ENCODE measurements at regions not wholly inside any gene's neighbourhood (a gene's known extent, or its start where the extent isn't known, plus 50 kb on each side); places are given as distances from the start of the nearest gene placed in this dataset.
"Not testable (repeated sequence)": the region's sequence is repeated elsewhere in the genome, so short reads cannot be mapped to it uniquely, and the experiment has no call there.

DNA sequence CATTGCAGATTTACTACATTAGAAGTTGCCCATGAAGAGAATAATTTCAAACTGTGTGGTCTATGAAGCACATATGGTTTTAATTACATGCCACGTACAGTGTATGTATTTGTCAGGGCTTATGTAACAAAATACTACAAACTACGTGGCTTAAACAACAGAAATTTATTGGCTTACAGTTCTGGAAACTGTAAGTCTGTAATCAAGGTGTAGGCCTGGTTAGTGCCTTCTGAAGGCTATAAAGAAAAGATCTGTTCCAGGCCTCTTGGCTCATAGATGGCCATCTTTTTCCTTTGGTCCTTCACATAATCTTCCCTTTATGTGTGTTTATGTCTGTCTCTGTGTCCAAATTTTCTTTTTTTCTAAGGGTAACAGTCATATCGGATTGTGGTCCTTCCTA lies 1160.2 kb downstream of the FAM133A start:
- no peak overlapping the region for H3K27ac Mint-ChIP-seq
- H3K36me3 Mint-ChIP-seq: no peaks in the 10 kb centered on the region
- ATAC-seq (no peak), DNase-seq (ENCODE audit: low spot score in 2 of 2) (no peak)
- peaks cover 0 to under 1% of the 10 kb centered on the region in 2 donors for H3K9me3 Mint-ChIP-seq

DNA sequence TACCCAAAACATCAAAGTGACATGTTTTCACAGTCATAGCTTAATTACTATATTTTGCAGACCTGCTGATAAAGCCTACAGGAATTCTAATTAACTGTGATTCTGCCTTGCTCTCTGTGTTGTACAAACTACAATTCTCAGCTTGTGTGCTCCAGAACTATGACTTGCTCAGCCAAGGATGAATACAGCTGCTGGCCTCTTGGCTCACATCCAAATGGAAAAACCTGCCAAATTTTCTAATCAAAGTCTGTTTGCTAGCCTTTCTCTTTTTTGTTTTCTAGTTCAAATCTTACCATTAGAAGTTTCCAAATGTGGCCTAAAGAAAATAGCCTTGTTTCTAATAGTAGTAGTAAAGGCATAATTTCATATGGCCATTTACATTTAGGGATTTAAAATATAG lies 1176.8 kb downstream of the FAM133A start:
- Mint-ChIP-seq H3K36me3 (no peaks in the 10 kb centered on the region), H3K27ac (no peak overlapping the region), H3K9me3 (no peaks in the 10 kb centered on the region)
- DNase-seq (ENCODE audit: low spot score in 2 of 2): no peak
- no peak for ATAC-seq

DNA sequence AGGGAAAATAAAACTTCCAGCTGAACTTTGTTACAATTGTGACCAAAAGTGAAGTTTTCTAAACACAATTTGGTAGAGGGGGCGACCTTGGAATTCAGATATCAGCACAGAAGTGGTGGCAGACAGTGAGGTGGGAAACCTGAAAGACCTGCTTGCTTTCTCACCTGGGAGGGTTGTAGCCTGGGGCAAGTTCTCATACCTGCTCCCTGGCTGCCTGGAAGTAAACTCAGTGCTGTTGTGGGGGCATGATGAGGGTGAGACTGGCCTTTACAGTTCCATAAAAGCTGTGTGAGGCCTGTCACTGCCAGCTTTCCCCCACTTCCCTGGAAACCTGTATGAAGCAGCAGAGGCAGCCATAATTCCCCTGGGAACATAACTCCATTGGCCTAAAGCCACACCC lies 1180.2 kb downstream of the FAM133A start:
- DNase-seq (ENCODE audit: low spot score in 2 of 2) (no peak), ATAC-seq (no peak)
- no peaks in the 10 kb centered on the region for H3K36me3 Mint-ChIP-seq
- peaks cover 0 to 6% of the 10 kb centered on the region in 2 donors for H3K9me3 Mint-ChIP-seq
- no peak overlapping the region for H3K27ac Mint-ChIP-seq

DNA sequence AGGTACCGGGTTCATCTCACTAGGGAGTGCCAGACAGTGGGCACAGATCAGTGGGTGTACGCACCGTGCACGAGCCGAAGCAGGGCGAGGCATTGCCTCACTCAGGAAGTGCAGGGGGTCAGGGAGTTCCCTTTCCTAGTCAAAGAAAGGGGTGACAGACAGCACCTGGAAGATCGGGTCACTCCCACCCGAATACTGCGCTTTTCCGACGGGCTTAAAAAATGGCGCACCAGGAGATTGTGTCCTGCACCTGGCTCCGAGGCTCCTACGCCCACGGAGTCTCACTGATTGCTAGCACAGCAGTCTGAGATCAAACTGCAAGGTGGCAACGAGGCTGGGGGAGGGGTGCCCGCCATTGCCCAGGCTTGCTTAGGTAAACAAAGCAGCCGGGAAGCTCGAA lies 1188.5 kb downstream of the FAM133A start:
- not testable (repeated sequence) for DNase-seq (ENCODE audit: low spot score in 2 of 2); ATAC-seq; H3K27ac Mint-ChIP-seq; H3K9me3 Mint-ChIP-seq; H3K36me3 Mint-ChIP-seq

DNA sequence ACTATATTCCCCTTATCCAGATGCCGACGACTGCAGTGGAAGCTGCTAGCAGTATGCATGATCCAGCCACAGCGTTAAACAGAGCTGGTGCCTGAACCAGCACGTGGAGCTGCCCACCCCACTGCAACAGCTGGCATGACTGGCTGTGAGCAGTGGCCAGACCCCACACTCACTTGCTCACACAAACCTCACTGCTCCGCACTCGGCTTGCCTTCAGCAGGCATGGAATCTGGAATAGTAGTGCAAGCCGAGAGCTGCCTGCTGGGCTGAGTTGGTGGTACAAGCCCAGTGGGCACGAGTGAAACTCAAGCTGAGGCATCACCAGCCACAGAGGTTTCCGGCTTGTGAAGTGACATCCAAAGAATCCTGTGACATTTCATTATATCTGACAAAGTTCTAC lies 1197.6 kb downstream of the FAM133A start:
- no peak overlapping the region for H3K27ac Mint-ChIP-seq
- ATAC-seq (no peak), DNase-seq (ENCODE audit: low spot score in 2 of 2) (no peak)
- H3K9me3 Mint-ChIP-seq: no peaks in the 10 kb centered on the region
- no peaks in the 10 kb centered on the region for H3K36me3 Mint-ChIP-seq

DNA sequence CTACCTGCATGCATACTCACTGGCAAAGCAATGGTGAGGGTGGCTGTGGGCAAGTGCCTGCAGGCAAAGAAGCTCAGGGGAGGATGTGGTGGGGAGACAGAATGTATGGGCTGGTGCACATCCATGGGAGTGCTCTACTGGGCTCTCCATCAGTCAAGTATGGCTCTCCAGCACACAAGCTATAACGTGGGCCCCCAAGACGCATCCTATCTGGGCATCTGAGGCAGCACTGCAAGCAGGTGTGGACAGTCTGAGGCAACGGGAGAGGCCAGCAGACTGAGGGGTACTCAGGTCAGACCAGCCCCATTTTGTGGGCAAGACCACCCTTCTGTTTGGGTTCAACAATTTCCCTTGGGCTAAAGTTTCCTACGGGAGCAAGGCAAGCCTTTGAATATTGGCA lies 1227.8 kb downstream of the FAM133A start:
- H3K9me3 Mint-ChIP-seq: peaks cover 0 to 4% of the 10 kb centered on the region in 2 donors
- H3K27ac Mint-ChIP-seq: no peak overlapping the region
- H3K36me3 Mint-ChIP-seq: no peaks in the 10 kb centered on the region
- DNase-seq (ENCODE audit: low spot score in 2 of 2): no peak
- no peak for ATAC-seq

DNA sequence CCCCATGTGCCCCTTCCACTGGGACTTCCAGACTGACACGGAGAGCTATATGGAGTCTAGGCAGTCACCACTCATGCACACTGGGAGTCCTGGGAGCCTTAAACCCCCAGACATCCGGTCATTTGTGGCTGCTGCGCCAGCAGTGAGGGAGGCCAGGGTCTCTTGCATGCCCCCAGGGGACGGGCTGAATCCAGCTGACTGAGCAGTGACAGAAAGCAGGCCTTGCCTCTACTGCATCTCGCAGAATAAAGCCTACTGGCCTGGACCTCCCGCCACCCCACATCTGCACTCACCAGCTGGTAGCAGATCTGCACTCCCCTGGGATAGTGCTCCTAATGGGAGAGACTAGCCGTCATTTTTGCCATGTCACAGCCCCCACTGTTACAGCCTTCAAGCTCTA lies 1234.2 kb downstream of the FAM133A start:
- H3K36me3 Mint-ChIP-seq: no peaks in the 10 kb centered on the region
- ATAC-seq (no peak), DNase-seq (ENCODE audit: low spot score in 2 of 2) (no peak)
- H3K27ac Mint-ChIP-seq: no peak overlapping the region
- H3K9me3 Mint-ChIP-seq: peaks cover 0 to 4% of the 10 kb centered on the region in 2 donors

DNA sequence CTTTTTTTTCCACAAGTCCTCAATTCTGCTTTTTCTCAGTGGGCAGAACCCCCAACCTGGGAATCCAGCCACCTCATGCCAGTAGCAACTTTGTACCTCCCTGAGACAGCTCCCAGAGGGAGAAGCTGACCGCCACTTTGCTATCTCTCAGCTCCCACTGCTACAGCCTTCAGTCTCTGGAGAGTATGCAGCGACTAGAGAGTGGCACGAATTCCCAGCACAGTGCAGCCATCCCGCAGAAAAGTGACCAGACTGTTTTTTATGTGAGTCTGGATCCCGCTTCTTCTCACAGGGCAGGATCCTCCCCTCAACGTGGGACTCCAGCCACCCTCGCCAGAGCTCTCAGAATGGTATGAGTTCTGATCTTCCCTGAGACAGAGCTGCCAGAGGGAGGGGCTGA lies 1234.6 kb downstream of the FAM133A start:
- DNase-seq (ENCODE audit: low spot score in 2 of 2) (no peak), ATAC-seq (no peak)
- Mint-ChIP-seq H3K9me3 (peaks cover 0 to 4% of the 10 kb centered on the region in 2 donors), H3K36me3 (no peaks in the 10 kb centered on the region), H3K27ac (no peak overlapping the region)

DNA sequence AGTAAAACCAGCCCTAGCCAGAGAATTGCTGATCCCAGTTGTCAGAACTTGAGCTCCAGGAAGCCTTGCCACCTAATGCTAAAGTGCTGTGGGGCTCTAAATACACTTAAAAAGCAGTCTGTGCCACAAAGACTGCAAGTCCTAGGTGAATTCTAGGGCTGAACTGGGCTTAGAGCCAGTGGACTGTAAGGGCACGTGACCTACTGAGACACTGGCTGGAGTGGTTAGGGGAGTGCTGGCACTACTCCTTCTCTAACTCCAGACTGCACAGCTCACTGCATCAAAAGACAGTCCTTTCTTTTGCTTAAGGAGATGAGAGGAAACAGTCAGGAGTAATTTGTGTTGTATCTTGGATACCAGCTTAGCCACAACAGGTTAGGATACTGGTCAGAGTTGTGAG lies 1240.2 kb downstream of the FAM133A start:
- ATAC-seq (no peak), DNase-seq (ENCODE audit: low spot score in 2 of 2) (no peak)
- H3K9me3 Mint-ChIP-seq: no peaks in the 10 kb centered on the region
- H3K36me3 Mint-ChIP-seq: no peaks in the 10 kb centered on the region
- no peak overlapping the region for H3K27ac Mint-ChIP-seq

DNA sequence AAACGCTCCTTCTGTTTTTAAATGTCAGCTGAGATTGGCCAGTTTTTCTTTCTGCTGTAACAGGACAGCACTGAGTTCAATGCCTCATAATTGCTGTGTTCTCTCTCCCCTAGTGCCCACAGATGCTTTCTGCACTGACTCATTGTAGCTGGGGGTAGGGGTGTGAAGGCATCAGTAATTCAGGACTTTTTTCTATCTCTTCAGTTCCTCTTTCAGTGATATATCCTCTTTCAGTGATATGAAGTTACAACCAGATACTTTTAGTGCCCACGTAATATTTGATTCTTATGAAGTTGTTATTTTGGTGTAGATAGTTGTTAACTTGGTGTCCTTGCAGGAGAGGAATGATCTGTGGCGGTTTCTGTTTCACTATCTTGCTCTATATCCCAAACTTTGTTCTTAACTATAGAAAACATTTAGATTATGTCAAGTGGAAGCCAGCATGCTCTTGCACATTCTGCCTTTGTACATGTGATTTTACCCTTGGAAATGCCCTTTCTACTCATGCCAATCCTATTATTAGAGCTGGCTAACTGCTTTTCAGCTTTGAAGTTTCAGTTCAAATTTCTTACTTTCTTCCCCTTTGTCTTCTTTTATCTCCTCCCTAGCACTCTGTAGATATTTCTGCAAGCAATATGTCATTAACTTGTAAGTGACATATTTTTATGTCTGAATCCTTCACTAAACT lies 1258.4 kb downstream of the FAM133A start:
- Mint-ChIP-seq H3K36me3 (no peaks in the 10 kb centered on the region), H3K27ac (no peak overlapping the region), H3K9me3 (peaks cover 4 to 9% of the 10 kb centered on the region in 2 donors)
- DNase-seq (ENCODE audit: low spot score in 2 of 2) (no peak), ATAC-seq (no peak)

DNA sequence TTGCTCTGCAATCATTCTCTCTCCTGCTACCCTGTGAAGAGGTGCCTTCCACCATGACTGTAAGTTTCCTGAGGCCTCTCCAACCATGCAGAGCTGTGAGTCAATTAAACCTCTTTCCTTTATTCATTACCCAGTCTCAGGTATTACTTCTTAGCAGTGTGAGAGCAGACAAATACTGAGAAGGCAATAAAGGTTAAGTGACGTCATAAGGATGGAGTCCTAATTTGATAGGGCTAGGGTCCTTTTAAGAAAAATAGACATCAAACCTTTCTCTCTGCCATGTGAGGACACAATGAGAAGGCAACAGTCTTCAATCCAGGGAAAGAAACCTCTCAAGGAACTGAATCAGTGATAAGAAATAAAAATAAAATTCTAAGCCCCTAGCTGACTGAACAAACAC lies 1262.7 kb downstream of the FAM133A start:
- ATAC-seq (no peak), DNase-seq (ENCODE audit: low spot score in 2 of 2) (no peak)
- H3K27ac Mint-ChIP-seq: no peak overlapping the region
- no peaks in the 10 kb centered on the region for H3K36me3 Mint-ChIP-seq
- peaks cover 4 to 9% of the 10 kb centered on the region in 2 donors for H3K9me3 Mint-ChIP-seq

DNA sequence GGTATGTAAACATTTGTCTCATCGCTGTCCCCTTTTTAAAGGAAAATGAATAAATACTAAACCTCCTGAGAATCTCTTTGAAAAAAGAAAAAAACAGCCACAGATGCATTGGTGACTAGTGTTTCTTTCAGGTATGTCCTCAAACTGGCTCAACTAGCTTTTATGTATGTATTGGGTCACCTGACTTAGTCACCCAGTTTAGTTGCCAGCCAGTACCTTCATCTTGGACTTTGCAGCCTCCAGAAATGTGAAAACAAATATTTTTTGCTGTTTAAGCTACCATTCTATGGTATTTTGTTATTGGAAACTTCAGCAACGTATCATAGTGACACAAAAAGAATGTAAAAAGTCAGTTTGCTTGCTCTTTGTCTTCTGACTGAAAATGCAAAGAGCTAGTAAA lies 1263.5 kb downstream of the FAM133A start:
- ATAC-seq: no peak
- DNase-seq (ENCODE audit: low spot score in 2 of 2): no peak
- no peaks in the 10 kb centered on the region for H3K36me3 Mint-ChIP-seq
- H3K9me3 Mint-ChIP-seq: peaks cover 4 to 7% of the 10 kb centered on the region in 2 donors
- no peak overlapping the region for H3K27ac Mint-ChIP-seq

DNA sequence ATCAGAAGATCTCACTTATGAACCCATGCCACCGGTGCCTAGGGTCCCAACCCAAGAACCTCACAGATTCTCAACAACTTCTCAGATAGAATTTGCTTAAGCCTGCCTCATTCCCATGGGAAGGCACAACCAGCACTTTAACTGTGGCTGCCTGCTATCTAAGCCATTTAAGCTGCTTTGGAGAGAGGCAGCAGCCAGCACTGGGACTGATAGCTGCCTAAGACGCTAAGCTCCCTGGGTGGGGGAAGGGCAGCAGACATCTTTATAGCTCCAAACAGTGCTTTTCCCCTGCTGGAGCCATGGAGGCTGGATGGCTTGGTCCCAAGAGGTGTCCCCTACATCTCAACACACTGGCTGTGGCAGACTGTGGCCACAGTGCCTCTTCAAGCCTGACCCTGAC lies 1268.6 kb downstream of the FAM133A start:
- no peak overlapping the region for H3K27ac Mint-ChIP-seq
- no peak for DNase-seq (ENCODE audit: low spot score in 2 of 2)
- ATAC-seq: no peak
- peaks cover 4 to 11% of the 10 kb centered on the region in 2 donors for H3K9me3 Mint-ChIP-seq
- H3K36me3 Mint-ChIP-seq: peaks cover 0 to 4% of the 10 kb centered on the region in 2 donors

DNA sequence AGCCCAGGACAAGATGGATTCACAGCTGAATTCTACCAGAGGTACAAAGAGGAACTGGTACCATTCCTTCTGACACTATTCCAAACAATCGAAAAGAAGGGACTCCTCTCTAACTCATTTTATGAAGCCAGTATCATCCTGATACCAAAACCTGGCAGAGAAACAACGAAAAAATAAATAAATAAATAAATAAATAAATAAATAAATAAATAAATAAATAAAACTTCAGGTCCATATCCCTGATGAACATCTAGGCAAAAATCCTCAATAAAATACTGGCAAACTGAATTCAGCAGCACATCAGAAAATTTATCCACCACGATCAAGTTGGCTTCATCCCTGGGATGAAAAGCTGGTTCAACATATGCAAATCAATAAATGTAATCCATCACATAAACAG lies 1272.1 kb downstream of the FAM133A start:
- not testable (repeated sequence) for ATAC-seq
- H3K9me3 Mint-ChIP-seq: peaks cover 4 to 11% of the 10 kb centered on the region in 2 donors

DNA sequence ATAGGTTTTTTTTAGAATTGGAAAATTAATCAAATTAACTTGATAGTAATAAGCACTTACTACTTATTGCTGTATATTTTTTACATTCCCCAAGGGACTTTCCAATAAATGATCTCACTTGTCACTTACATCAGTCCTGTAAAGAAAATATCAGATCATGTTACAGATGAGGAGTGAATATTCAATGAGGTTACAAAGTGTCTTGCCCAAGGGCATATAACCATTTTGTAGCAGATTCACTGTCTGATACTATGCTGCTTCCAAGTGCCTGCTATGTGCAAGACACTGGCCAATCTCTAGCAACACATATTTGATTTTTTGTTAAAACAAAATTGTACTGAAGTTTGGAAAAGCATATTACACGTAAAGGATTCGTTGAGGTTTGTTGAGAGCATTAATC lies 1287.7 kb downstream of the FAM133A start:
- ATAC-seq: no peak
- no peak for DNase-seq (ENCODE audit: low spot score in 2 of 2)
- H3K36me3 Mint-ChIP-seq: no peaks in the 10 kb centered on the region

More for the DNA sequence above, 1272.1 kb downstream of the FAM133A start:
- DNase-seq (ENCODE audit: low spot score in 2 of 2); H3K27ac Mint-ChIP-seq; H3K36me3 Mint-ChIP-seq: not testable (repeated sequence)

DNA sequence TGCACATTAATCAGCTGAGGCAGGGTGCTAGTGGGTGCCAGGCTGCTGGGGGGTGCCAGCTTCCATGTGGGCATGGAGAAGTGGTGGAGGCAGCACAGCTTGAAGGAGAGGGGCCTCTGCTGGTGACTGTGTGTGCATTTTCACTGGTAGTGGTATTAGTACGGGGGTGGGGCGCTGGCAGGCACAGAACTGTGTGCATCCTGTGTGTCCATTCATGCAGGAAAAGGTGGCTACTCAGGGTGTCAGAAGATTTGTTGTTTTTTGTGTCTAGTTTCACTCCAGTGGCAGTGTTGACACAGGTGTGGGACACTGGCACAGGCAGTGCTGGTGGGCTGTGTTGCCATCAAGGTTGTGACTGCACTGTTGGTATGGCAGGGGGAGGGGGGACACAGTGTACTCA lies 1303.6 kb downstream of the FAM133A start:
- DNase-seq (ENCODE audit: low spot score in 2 of 2) (no peak), ATAC-seq (no peak)
- Mint-ChIP-seq H3K36me3 (no peaks in the 10 kb centered on the region), H3K9me3 (peaks cover 3 to 5% of the 10 kb centered on the region in 2 donors), H3K27ac (no peak overlapping the region)

More for the DNA sequence above, 1287.7 kb downstream of the FAM133A start:
- Mint-ChIP-seq H3K9me3 (no peaks in the 10 kb centered on the region), H3K27ac (no peak overlapping the region)

DNA sequence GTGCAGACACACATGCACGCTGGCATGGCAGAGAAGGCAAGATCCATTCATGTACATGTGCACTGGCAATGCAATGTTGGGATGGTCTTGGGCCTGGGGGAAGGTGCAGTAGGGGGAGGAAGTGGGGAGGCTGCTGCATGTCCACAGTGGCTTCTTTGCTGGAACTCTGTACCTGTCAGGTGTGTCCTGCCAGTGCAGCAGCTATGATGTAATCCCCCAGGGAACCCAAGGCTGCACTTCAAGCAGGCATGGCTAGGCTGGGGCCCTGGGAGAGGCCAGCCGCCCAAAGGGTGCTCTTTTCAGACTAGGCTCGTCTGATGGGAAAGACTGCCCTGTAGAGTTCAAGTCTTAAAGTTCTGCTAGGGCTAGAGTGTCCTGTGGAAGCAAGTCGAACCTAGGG lies 1304.0 kb downstream of the FAM133A start:
- DNase-seq (ENCODE audit: low spot score in 2 of 2): no peak
- H3K36me3 Mint-ChIP-seq: no peaks in the 10 kb centered on the region
- peaks cover 3 to 5% of the 10 kb centered on the region in 2 donors for H3K9me3 Mint-ChIP-seq
- ATAC-seq: no peak
- no peak overlapping the region for H3K27ac Mint-ChIP-seq

All from activated naive CD4-positive, alpha-beta T cell treated with anti-CD3 and anti-CD28 coated beads, Interleukin-2, amount 50 U/mL, for 72 hours (primary cell).